Adrenal gland (tissue), 9 donors: ENCODE measurements at regions not wholly inside any gene's neighbourhood (a gene's known extent, or its start where the extent isn't known, plus 50 kb on each side); places are given as distances from the start of the nearest gene placed in this dataset.

Experiments
- DNase-seq, 7 donors: peaks; one replicate each; pipeline ENCODE4 v3.0.0-alpha.2; 2019 to 2020
- H3K27ac ChIP-seq, 5 donors: fragments of 200-600 bp; sonication (generic) in 4 of 5; 1 replicate in 3 of 5; 2 replicates in 2 of 5; pipeline versions ENCODE4 v1.5.1 to v1.8.0; 2016 to 2020; ENCODE audit warnings: mild to moderate bottlenecking in 1 of 5
- H3K27me3 ChIP-seq: fragments of 200-600 bp; 2 replicates; pipeline ENCODE4 v1.8.0; 2021
- H3K36me3 ChIP-seq, 2 donors: fragments of 200-600 bp; replicated peaks in 1 of 2; 1 replicate in 1 of 2; 2 replicates in 1 of 2; pipeline versions ENCODE4 v1.5.1 to v1.8.0; 2018 to 2022
- H3K4me1 ChIP-seq, 2 donors: fragments of 200-600 bp; replicated peaks in 1 of 2; 1 replicate in 1 of 2; 2 replicates in 1 of 2; pipeline versions ENCODE4 v1.5.1 to v1.8.0; 2018 to 2021
- H3K4me3 ChIP-seq, 4 donors: fragments of 200-600 bp; sonication (generic) in 3 of 4; one replicate each; pipeline ENCODE4 v1.5.1; 2016 to 2018
- H3K9me3 ChIP-seq, 3 donors: fragments of 200-600 bp; sonication (generic) in 1 of 3; replicated peaks in 1 of 3; 1 replicate in 2 of 3; 2 replicates in 1 of 3; pipeline versions ENCODE4 v1.5.1 to v1.8.0; 2016 to 2021
- POLR2A ChIP-seq, 2 donors: fragments of 450-650 bp; IDR thresholded peaks; one replicate each; pipeline ENCODE4 v1.6.1; 2017; ENCODE audit warnings: antibody characterized with exemption in 2 of 2, mild to moderate bottlenecking in 2 of 2, moderate library complexity in 1 of 2
- WGBS, 4 donors: extraction: QIAGEN DNeasy Blood & Tissue Kit in 2 of 4; methylation state at CpG; one replicate each; pipeline versions ENCODE4 v1.1.5 to v1.1.7; 2013 to 2017; 5-methylcytosine and 5-hydroxymethylcytosine counted together
- intact Hi-C, 2 donors: fragments of 100-400 bp; cut with DNase I; formaldehyde crosslinking; loops; one replicate each; pipeline versions ENCODE4 v1.14.1 to v1.15.0; 2022 to 2023
- TF ChIP-seq, protein P1 (sequence below), 6 experiments: fragments of 450-650 bp in 4 of 6; fragments of 200-600 bp in 2 of 6; sonication (generic) in 1 of 6; IDR thresholded peaks; 1 replicate in 5 of 6; 2 replicates in 1 of 6; pipeline versions ENCODE4 v1.5.1 to v1.8.0; 2016 to 2021; ENCODE audit warnings: antibody characterized with exemption in 6 of 6, mild to moderate bottlenecking in 2 of 6, moderate library complexity in 1 of 6
- donor health status: healthy with polysubstance abuse.
- donor health status: Bipolar disorder and iron deficiency.
- donor health status: DM: yes; HTN: yes; CAD: no.
- donor health status: DM: no; HTN: no; CAD: no.
- donor health status: DM: no; HTN: no; CAD: no.

DNA sequence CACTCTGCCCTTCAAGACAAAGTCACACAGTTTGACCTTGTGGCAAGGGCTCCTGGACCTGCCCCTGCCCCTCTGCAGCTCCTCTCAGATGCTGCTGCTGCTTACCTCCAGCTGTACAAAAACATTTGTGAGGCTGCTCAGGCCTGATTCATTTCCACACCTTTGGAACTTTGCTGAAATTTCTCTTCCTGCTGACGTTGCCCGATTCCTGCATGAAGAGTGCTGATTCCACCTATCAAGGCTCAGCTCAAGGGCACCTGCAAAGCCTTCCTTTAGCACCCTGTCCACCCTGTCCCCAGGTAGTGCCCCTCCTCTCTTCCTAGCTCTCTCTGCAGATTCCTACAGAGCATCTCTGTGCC lies 738.3 kb upstream of the HS6ST1 start:
- DNase-seq, result no peak
- no peaks in the 10 kb centered on the region for H3K36me3 ChIP-seq
- H3K27me3 ChIP-seq, result no peaks in the 10 kb centered on the region
- no peaks in the 10 kb centered on the region for H3K9me3 ChIP-seq
- no peak overlapping the region for H3K4me3 ChIP-seq
- intact Hi-C loops, result no loop called here
- no peaks in the 10 kb centered on the region for H3K4me1 ChIP-seq
- WGBS, 4 donors, result 75 to 89% (median 84%) methylated on average over 2 of the region's 2 CpGs
- no peak for TF ChIP-seq POLR2A (IDR thresholded peaks at IDR 0.05)
- TF ChIP-seq, protein P1, sequence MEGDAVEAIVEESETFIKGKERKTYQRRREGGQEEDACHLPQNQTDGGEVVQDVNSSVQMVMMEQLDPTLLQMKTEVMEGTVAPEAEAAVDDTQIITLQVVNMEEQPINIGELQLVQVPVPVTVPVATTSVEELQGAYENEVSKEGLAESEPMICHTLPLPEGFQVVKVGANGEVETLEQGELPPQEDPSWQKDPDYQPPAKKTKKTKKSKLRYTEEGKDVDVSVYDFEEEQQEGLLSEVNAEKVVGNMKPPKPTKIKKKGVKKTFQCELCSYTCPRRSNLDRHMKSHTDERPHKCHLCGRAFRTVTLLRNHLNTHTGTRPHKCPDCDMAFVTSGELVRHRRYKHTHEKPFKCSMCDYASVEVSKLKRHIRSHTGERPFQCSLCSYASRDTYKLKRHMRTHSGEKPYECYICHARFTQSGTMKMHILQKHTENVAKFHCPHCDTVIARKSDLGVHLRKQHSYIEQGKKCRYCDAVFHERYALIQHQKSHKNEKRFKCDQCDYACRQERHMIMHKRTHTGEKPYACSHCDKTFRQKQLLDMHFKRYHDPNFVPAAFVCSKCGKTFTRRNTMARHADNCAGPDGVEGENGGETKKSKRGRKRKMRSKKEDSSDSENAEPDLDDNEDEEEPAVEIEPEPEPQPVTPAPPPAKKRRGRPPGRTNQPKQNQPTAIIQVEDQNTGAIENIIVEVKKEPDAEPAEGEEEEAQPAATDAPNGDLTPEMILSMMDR (IDR thresholded peaks at IDR 0.05), result no peak
- no peak overlapping the region for H3K27ac ChIP-seq

DNA sequence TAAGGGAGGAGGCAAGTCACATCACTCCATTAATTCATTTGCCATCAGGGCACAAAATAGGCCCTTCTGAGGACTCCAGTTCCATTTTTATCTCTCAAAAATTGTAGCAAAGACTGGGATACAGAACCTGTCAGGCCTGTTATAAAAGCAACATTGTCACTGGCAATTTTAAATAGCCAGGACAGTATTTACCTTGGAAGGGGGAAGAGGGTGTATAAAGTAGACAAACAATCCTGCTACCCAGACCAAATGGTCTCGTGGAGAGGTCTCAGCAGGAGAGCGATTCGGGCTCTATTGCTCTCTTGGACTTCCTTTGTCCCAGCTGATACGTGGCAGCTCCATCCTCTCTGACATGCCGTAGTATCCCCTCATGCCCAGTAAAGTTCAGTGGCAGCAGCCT lies 740.3 kb upstream of the HS6ST1 start:
- Histone ChIP-seq H3K9me3 (no peaks in the 10 kb centered on the region), H3K4me1 (no peaks in the 10 kb centered on the region), H3K4me3 (no peak overlapping the region), H3K27me3 (no peaks in the 10 kb centered on the region), H3K27ac (no peak overlapping the region), H3K36me3 (no peaks in the 10 kb centered on the region)
- no peak for DNase-seq
- TF ChIP-seq, protein P1 (IDR thresholded peaks at IDR 0.05), result no peak
- TF ChIP-seq POLR2A (IDR thresholded peaks at IDR 0.05), result no peak
- 86 to 93% (median 92%) methylated on average over 5 of the region's 5 CpGs for WGBS, 4 donors
- intact Hi-C loops, result no loop called here

DNA sequence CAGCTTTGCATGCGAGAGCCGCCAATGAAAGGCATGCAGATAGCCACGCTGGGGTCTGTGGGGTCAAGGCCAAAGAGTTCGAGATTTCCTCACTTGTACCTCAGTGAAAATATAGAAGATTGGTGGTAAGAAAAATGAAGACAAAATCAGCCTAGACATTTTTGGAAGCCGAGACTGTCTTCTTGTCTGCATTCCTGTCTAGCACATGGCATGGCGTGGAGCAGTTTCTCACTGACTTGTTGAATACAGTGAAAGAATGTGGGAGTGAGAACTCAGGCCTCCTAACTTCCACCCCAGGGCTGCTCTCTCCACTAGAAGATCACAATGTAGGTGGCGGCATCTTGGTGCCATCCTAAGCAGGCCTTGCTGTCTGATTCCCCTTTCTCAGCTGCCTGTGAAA lies 740.8 kb upstream of the HS6ST1 start:
- H3K36me3 ChIP-seq, result no peaks in the 10 kb centered on the region
- intact Hi-C loops, result no loop called here
- no peaks in the 10 kb centered on the region for H3K27me3 ChIP-seq
- no peaks in the 10 kb centered on the region for H3K4me1 ChIP-seq
- H3K27ac ChIP-seq, result no peak overlapping the region
- no peaks in the 10 kb centered on the region for H3K9me3 ChIP-seq
- DNase-seq, result no peak
- no peak overlapping the region for H3K4me3 ChIP-seq
- 90 to 93% (median 91%) methylated on average over 6 to 7 of the region's 7 CpGs for WGBS, 4 donors
- TF ChIP-seq, protein P1 (IDR thresholded peaks at IDR 0.05), result no peak
- TF ChIP-seq POLR2A (IDR thresholded peaks at IDR 0.05), result no peak

DNA sequence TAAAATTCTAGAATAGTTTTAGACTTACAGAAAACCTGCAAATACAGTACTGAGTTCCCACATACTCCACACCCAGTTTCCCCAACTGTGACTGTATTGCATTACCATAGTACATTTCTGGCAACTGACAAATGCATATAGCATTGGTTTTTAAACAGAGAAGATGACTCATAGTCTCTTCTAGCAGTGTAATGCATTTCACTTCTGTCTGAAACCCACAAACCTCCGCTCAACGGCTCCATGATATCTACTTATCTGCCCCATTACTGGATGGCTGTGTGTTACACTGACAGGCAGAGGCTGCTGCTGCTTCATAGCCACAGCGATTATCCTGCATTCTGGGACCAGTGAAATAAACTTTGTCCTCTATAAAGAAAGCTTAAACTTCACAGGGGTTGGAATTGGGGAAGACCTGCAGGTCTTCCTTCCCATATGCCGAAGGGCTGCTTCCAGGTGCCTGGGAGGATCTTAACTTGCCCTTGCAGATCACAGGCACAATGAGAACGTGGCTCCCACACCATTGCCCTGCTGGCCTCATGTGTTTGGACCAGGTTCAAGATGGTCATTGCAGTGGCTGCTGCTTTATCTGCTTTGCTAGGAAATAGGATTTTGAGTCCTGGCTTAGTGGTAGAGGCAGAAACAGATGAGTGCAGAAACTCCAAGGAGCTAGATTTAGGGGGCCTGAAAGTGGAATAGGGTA lies 742.6 kb upstream of the HS6ST1 start:
- Histone ChIP-seq H3K27me3 (no peaks in the 10 kb centered on the region), H3K27ac (no peak overlapping the region), H3K4me1 (no peaks in the 10 kb centered on the region), H3K4me3 (no peak overlapping the region), H3K9me3 (no peaks in the 10 kb centered on the region), H3K36me3 (no peaks in the 10 kb centered on the region)
- intact Hi-C loops, result no loop called here
- WGBS, 4 donors, result 74 to 85% (median 78%) methylated on average over 5 of the region's 5 CpGs
- no peak for DNase-seq
- TF ChIP-seq, protein P1 (IDR thresholded peaks at IDR 0.05), result no peak
- no peak for TF ChIP-seq POLR2A (IDR thresholded peaks at IDR 0.05)
